HFF-Myc (cell line): ENCODE measurements at regions not wholly inside any gene's neighbourhood (a gene's known extent, or its start where the extent isn't known, plus 50 kb on each side); places are given as distances from the start of the nearest gene placed in this dataset.

Source experiments
- DNase-seq: peaks from one replicate; pipeline ENCODE4 v3.0.0-alpha.2; 2011; ENCODE audit warnings: low read depth; ENCODE audit errors: extremely low read depth
- H3K4me3 ChIP-seq: replicated peaks from 2 replicates; pipeline ENCODE4 v1.5.1; 2011; ENCODE audit warnings: low read depth, mild to moderate bottlenecking, control low read depth, low read length
- CTCF ChIP-seq: IDR thresholded peaks from 2 replicates; pipeline ENCODE4 v1.5.1; 2012; ENCODE audit warnings: mild to moderate bottlenecking, low read depth, low read length, control low read depth; ENCODE audit errors: missing control alignments

- TF ChIP-seq CTCF, result no peak
- H3K4me3 ChIP-seq, result no peak overlapping the region
- DNase-seq, result no peak
Observed at GRCh38 chr15:81443040-81443820, 69.2 kb upstream of the TMC3 start.

GRCh38 chr15:81442454-81442853 lies 68.4 kb upstream of the TMC3 start:
- TF ChIP-seq CTCF, result no peak
- no peak for DNase-seq

GRCh38 chr15:81434851-81435250 lies 60.8 kb upstream of the TMC3 start:
- no peak for DNase-seq
- no peak for TF ChIP-seq CTCF
- H3K4me3 ChIP-seq, result no peak overlapping the region

More at GRCh38 chr15:81442454-81442853, 68.4 kb upstream of the TMC3 start:
- H3K4me3 ChIP-seq, result no peak overlapping the region

- no peak overlapping the region for H3K4me3 ChIP-seq
- no peak for DNase-seq
- no peak for TF ChIP-seq CTCF
Observed at GRCh38 chr15:81433462-81433861, 59.4 kb upstream of the TMC3 start.

- TF ChIP-seq CTCF, result no peak
Observed at GRCh38 chr15:81432179-81432578, 58.2 kb upstream of the TMC3 start.

GRCh38 chr15:81427176-81427575 lies 53.2 kb upstream of the TMC3 start:
- no peak for TF ChIP-seq CTCF
- H3K4me3 ChIP-seq, result no peak overlapping the region
- no peak for DNase-seq

More at GRCh38 chr15:81432179-81432578, 58.2 kb upstream of the TMC3 start:
- no peak overlapping the region for H3K4me3 ChIP-seq
- no peak for DNase-seq

- no peak overlapping the region for H3K4me3 ChIP-seq
- no peak for TF ChIP-seq CTCF
- DNase-seq, result no peak
Observed at GRCh38 chr15:81425905-81426304, 51.9 kb upstream of the TMC3 start.
